Uterus (tissue), 3 donors: ENCODE measurements at regions not wholly inside any gene's neighbourhood (a gene's known extent, or its start where the extent isn't known, plus 50 kb on each side); places are given as distances from the start of the nearest gene placed in this dataset.

ENCODE experiments used
- DNase-seq, 2 donors: peaks; one replicate each; pipeline ENCODE4 v3.0.0-alpha.2; 2019 to 2020
- H3K27ac ChIP-seq, 2 donors: fragments of 200-600 bp; sonication (generic); 1 replicate in 1 of 2; 2 replicates in 1 of 2; pipeline ENCODE4 v1.5.1; 2016 to 2018
- H3K27me3 ChIP-seq, 2 donors: fragments of 200-600 bp; sonication (generic); one replicate each; pipeline ENCODE4 v1.5.1; 2018 to 2019; ENCODE audit warnings: control low read depth in 1 of 2
- H3K36me3 ChIP-seq, 2 donors: fragments of 200-600 bp; sonication (generic); one replicate each; pipeline ENCODE4 v1.5.1; 2019; ENCODE audit warnings: control low read depth in 1 of 2
- H3K4me1 ChIP-seq, 2 donors: fragments of 200-600 bp; sonication (generic); one replicate each; pipeline ENCODE4 v1.5.1; 2018 to 2019; ENCODE audit warnings: control low read depth in 1 of 2
- H3K4me3 ChIP-seq, 2 donors: fragments of 200-600 bp; sonication (generic); 1 replicate in 1 of 2; 2 replicates in 1 of 2; pipeline ENCODE4 v1.5.1; 2018 to 2019; ENCODE audit warnings: mild to moderate bottlenecking in 1 of 2
- H3K9me3 ChIP-seq, 2 donors: fragments of 200-600 bp; sonication (generic); one replicate each; pipeline ENCODE4 v1.5.1; 2019; ENCODE audit warnings: control low read depth in 1 of 2
- POLR2A ChIP-seq, 2 donors: fragments of 450-650 bp; IDR thresholded peaks; one replicate each; pipeline ENCODE4 v1.6.1; 2016; ENCODE audit warnings: antibody characterized with exemption in 2 of 2, mild to moderate bottlenecking in 1 of 2, moderate library complexity in 1 of 2
- intact Hi-C: fragments of 100-400 bp; cut with DNase I; formaldehyde crosslinking; loops from one replicate; pipeline ENCODE4 v1.15.1; 2023; ENCODE audit warnings: low total_unique reads
- TF ChIP-seq, protein P1 (sequence below), 4 experiments: fragments of 200-600 bp in 2 of 4; fragments of 450-650 bp in 2 of 4; sonication (generic) in 2 of 4; IDR thresholded peaks; one replicate each; pipeline ENCODE4 v1.5.1; 2016 to 2019; ENCODE audit warnings: antibody characterized with exemption in 4 of 4, mild to moderate bottlenecking in 2 of 4, moderate library complexity in 1 of 4
- donor health status: DM: yes; HTN: yes; CAD: no.

DNA sequence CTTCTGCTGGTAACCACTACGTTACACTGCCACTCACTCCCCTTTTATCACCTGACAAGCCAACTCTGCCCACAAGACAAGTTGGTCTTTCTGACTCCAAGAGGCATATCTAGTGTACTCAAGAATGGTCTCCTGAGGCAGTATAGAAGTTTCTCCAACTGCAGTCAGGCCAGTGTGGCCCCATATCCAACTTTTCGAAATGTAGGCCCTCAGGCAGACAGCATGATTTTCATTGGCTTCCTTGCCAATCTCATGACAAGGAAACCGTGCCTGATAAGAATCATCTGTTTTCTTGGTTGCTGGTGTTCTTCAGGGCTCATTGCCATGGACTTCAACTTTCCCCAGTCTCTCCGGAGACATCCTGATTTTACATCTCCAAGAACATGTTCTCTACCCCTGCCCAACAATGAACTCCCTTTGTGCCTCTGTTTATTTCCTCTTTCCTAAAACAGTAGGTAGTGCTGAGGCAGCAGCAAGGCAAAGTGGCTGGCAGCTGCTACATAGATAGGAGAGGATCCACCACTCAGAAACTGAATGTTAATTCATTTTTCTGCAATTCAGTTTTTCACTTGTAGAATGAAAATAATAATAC is 62.6 kb upstream of the SEMA6A start:
- intact Hi-C loops = no loop called here
- TF ChIP-seq, protein P1, sequence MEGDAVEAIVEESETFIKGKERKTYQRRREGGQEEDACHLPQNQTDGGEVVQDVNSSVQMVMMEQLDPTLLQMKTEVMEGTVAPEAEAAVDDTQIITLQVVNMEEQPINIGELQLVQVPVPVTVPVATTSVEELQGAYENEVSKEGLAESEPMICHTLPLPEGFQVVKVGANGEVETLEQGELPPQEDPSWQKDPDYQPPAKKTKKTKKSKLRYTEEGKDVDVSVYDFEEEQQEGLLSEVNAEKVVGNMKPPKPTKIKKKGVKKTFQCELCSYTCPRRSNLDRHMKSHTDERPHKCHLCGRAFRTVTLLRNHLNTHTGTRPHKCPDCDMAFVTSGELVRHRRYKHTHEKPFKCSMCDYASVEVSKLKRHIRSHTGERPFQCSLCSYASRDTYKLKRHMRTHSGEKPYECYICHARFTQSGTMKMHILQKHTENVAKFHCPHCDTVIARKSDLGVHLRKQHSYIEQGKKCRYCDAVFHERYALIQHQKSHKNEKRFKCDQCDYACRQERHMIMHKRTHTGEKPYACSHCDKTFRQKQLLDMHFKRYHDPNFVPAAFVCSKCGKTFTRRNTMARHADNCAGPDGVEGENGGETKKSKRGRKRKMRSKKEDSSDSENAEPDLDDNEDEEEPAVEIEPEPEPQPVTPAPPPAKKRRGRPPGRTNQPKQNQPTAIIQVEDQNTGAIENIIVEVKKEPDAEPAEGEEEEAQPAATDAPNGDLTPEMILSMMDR (IDR thresholded peaks at IDR 0.05) = no peak
- TF ChIP-seq POLR2A (IDR thresholded peaks at IDR 0.05) = no peak
- no peak overlapping the region for H3K27ac ChIP-seq

DNA sequence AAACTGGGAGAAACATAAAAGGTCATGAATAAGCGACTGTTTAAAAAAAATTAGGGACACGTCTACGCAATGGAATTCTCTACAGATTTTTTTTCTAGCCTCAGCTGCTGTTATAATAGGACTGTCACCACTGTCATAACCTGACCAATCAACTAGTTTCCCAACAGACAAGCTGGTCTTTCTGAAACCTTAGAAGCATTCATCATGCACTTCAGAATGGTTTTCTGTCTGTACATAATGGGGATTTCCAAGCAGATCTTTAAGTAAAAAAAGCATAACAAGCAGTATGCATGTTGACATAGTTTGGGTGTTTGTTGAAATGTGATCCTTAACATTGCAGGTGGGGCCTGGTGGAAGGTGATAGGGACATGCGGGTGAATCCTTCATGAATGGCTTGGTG is 58.3 kb upstream of the SEMA6A start:
- intact Hi-C loops = no loop called here

More for the DNA sequence above, 62.6 kb upstream of the SEMA6A start:
- DNase-seq = no peak
- Histone ChIP-seq H3K4me1 (no peaks in the 10 kb centered on the region), H3K27me3 (no peaks in the 10 kb centered on the region), H3K4me3 (no peak overlapping the region), H3K36me3 (no peaks in the 10 kb centered on the region), H3K9me3 (no peaks in the 10 kb centered on the region)

DNA sequence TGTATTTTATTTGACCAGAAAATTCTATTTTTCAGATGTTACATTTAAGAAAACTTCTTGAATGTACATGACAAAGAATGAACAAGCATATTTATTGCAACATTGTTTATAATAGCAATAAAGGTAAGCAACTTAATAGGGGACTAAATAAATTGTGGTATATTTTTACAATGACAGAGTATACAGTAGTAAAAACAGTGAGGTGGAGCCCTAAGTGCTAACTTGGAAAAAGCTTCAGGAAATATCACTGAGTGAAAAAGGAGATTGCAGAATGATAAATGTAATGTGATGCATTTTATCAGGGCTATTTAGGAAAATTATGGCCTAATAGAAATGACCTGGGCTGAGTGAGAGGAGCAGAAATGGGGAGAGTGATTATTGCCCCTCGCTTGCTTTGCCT is 56.5 kb upstream of the SEMA6A start:
- Histone ChIP-seq H3K27ac (no peak overlapping the region), H3K4me1 (peaks cover 0 to 4% of the 10 kb centered on the region in 2 donors), H3K9me3 (no peaks in the 10 kb centered on the region), H3K4me3 (no peak overlapping the region), H3K27me3 (no peaks in the 10 kb centered on the region), H3K36me3 (no peaks in the 10 kb centered on the region)
- intact Hi-C loops = no loop called here
- TF ChIP-seq, protein P1 (IDR thresholded peaks at IDR 0.05) = no peak
- TF ChIP-seq POLR2A (IDR thresholded peaks at IDR 0.05) = no peak
- DNase-seq = no peak

More for the DNA sequence above, 58.3 kb upstream of the SEMA6A start:
- no peak overlapping the region for H3K27ac ChIP-seq
- H3K36me3 ChIP-seq = no peaks in the 10 kb centered on the region
- no peak for DNase-seq
- TF ChIP-seq, protein P1 (IDR thresholded peaks at IDR 0.05) = no peak
- TF ChIP-seq POLR2A (IDR thresholded peaks at IDR 0.05) = no peak
- H3K9me3 ChIP-seq = no peaks in the 10 kb centered on the region
- H3K4me1 ChIP-seq = no peaks in the 10 kb centered on the region
- no peaks in the 10 kb centered on the region for H3K27me3 ChIP-seq
- H3K4me3 ChIP-seq = no peak overlapping the region

DNA sequence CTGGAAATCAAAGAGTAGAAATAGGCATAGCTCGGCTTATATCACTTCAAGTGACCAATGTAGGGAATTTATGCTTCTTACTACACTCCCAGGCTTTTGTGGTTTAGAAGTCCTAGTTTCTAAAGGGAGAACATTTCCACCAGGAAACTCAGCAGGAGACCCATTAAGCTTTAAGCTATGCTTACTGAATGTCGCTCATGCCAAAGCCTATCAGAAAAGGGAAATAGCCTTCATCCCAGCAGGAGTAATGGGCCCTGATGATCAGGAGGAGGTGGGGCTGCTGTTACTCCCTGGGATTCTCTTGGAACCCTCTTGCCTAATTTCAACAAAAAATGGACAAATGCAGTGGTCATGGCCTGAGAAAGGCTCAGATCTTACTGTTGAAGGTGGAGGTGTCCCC is 54.5 kb upstream of the SEMA6A start:
- H3K4me1 ChIP-seq = peaks cover 0 to 4% of the 10 kb centered on the region in 2 donors
- DNase-seq = no peak
- H3K36me3 ChIP-seq = no peaks in the 10 kb centered on the region
- H3K27ac ChIP-seq = no peak overlapping the region
- intact Hi-C loops = no loop called here
- H3K27me3 ChIP-seq = no peaks in the 10 kb centered on the region
- TF ChIP-seq, protein P1 (IDR thresholded peaks at IDR 0.05) = no peak
- no peak for TF ChIP-seq POLR2A (IDR thresholded peaks at IDR 0.05)
- no peak overlapping the region for H3K4me3 ChIP-seq
- no peaks in the 10 kb centered on the region for H3K9me3 ChIP-seq

DNA sequence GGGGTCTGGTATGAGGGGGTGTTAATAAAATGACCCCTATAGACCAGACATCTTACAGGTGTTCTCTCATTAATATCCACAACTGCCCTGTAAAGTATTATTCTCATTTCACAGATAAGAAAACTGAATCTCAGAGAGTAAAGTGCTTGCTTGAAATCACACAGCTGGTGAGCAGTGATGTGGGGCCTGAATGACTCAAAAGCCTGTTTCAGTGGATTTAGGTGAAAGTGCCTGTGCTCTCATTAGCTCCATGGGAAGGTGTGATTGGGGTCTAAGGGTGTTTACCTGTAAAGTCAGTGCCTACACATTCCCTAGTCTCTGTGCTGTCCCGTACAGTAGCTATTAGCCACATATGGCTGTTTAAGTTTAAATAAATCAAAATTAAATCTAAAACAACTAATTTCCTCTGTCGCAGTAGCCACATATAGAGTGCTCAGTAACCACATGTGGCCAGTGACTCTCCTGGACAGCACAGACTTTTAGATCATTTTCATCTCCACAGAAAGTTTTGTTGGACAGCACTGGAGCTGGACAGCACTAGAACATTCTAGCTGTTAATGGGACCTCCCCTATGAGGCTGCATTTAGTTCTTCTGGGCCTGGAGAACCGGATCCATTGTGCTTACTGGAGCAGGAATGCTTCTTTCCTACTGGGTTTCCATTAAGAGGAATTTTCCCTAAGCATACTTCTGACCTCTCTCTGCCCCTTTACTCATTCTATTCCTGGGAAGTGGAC is 52.5 kb upstream of the SEMA6A start:
- TF ChIP-seq, protein P1 (IDR thresholded peaks at IDR 0.05) = no peak
- TF ChIP-seq POLR2A (IDR thresholded peaks at IDR 0.05) = no peak
- Histone ChIP-seq H3K4me3 (no peak overlapping the region), H3K9me3 (no peaks in the 10 kb centered on the region), H3K36me3 (no peaks in the 10 kb centered on the region), H3K27ac (peak overlapping the region; percentile 67 to 69), H3K4me1 (peaks cover 0 to 4% of the 10 kb centered on the region in 2 donors), H3K27me3 (no peaks in the 10 kb centered on the region)
- no peak for DNase-seq
- intact Hi-C loops = no loop called here
